VCaP (cell line): ENCODE measurements at regions not wholly inside any gene's neighbourhood (a gene's known extent, or its start where the extent isn't known, plus 50 kb on each side); places are given as distances from the start of the nearest gene placed in this dataset.
"Not testable (repeated sequence)": the region's sequence is repeated elsewhere in the genome, so short reads cannot be mapped to it uniquely, and the experiment has no call there.

Experiments
- H3K27ac ChIP-seq: fragments of 450-650 bp; 2 replicates; pipeline ENCODE4 v1.5.1; 2017
- TF ChIP-seq, protein P1 (sequence below): fragments of 450-650 bp; conservative IDR thresholded peaks from 2 replicates; pipeline ENCODE4 v1.5.1; 2017; ENCODE audit warnings: mild to moderate bottlenecking, moderate library complexity

GRCh38 chr14:30395065-30395464 is 163.9 kb upstream of the G2E3 start:
- TF ChIP-seq, protein P1, sequence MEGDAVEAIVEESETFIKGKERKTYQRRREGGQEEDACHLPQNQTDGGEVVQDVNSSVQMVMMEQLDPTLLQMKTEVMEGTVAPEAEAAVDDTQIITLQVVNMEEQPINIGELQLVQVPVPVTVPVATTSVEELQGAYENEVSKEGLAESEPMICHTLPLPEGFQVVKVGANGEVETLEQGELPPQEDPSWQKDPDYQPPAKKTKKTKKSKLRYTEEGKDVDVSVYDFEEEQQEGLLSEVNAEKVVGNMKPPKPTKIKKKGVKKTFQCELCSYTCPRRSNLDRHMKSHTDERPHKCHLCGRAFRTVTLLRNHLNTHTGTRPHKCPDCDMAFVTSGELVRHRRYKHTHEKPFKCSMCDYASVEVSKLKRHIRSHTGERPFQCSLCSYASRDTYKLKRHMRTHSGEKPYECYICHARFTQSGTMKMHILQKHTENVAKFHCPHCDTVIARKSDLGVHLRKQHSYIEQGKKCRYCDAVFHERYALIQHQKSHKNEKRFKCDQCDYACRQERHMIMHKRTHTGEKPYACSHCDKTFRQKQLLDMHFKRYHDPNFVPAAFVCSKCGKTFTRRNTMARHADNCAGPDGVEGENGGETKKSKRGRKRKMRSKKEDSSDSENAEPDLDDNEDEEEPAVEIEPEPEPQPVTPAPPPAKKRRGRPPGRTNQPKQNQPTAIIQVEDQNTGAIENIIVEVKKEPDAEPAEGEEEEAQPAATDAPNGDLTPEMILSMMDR = no peak
- no peak overlapping the region for H3K27ac ChIP-seq

GRCh38 chr14:30402846-30403245 is 156.1 kb upstream of the G2E3 start:
- TF ChIP-seq, protein P1 = no peak

GRCh38 chr14:30403791-30404190 is 155.2 kb upstream of the G2E3 start:
- H3K27ac ChIP-seq = no peak overlapping the region
- TF ChIP-seq, protein P1 = no peak

More at GRCh38 chr14:30402846-30403245, 156.1 kb upstream of the G2E3 start:
- H3K27ac ChIP-seq = no peak overlapping the region

DNA sequence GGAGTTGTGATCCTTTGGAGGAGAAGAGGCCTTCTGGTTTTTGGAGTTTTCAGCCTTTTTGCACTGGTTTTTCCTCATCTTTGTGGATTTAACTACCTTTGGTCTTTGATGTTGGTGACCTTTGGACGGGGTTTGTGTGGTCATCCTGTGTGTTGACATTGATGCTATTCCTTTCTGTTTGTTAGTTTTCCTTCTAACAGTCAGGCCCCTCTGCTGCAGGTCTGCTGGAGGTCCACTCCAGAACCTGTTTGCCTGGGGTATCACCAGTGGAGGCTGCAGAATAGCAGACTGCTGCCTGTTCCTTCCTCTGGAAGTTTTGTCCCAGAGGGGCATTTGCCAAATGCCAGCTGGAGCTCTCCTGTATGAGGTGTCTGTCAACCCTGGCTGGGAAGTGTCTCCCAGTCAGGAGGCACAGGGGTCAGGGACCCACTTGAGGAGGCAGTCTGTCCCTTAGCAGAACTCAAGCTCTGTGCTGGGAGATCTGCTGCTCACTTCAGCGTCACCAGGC is 149.4 kb upstream of the G2E3 start:
- not testable (repeated sequence) for H3K27ac ChIP-seq

GRCh38 chr14:30410986-30411385 is 148.0 kb upstream of the G2E3 start:
- no peak overlapping the region for H3K27ac ChIP-seq
- TF ChIP-seq, protein P1 = no peak

DNA sequence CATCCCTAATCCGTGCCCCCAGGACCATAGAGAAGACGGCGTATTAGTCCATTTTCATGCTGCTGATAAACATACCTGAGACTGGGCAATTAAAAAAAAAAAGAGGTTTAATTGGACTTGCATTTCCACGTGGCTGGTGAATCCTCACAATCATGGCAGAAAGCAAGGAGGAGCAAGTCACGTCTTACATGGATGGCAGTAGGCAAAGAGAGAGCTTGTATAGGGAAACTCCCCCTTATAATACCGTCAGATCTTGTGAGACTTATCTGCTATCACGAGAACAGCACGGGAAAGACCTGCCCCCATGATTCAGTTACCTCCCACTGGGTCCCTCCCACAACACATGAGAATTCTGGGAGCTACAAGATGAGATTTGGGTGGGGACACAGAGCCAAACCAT is 145.8 kb upstream of the G2E3 start:
- H3K27ac ChIP-seq = not testable (repeated sequence)

DNA sequence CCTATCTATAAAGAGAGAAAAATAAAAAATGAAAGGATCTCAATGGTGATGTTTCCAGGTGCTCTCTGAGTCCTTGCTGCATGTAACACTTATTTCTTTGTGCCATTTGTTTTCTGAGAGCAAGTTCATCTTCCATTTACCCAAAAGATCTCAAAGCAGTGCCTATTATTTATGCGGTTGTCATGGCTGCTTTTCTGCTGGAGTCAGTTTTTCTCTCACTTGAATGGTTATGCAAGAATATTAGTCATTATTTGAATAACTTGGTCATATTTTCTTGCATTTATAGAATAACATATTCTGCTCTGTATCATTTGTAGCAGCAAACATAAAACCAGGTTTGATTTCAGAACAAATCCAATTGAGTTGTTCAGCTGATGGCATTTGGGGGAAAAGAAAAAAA is 141.8 kb upstream of the G2E3 start:
- TF ChIP-seq, protein P1 = no peak
- H3K27ac ChIP-seq = no peak overlapping the region

DNA sequence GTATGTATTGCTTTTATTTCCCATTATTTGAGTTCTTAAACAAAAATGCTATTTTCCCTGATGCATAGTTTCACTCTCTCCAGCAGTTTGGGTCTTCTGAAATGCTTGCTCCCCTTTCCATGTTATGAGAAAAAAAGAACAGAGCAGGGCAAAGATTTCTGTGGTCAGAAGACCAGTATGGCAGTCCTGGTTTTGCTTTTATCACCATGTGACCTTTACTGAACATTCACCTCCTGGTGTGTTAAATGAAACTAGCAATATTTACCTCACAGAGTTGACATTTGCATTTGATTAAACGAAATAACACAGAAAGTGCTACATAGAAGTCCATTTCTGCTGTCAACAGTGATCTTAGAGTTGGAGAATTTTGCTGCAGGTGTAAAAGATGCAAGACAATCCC is 141.0 kb upstream of the G2E3 start:
- no peak overlapping the region for H3K27ac ChIP-seq
- TF ChIP-seq, protein P1 = no peak

- no peak overlapping the region for H3K27ac ChIP-seq
- TF ChIP-seq, protein P1 = no peak
These were observed 139.9 kb upstream of the G2E3 start for GRCh38 chr14:30419037-30419436.
